A549 (cell line): ENCODE measurements at regions not wholly inside any gene's neighbourhood (a gene's known extent, or its start where the extent isn't known, plus 50 kb on each side); places are given as distances from the start of the nearest gene placed in this dataset.
A peak's percentile ranks its signal among the peaks of the same experiment; 100 is the strongest.

ENCODE experiments used
- ATAC-seq, 2 experiments: fragments of 200-7000 bp in 1 of 2; fragments of >200 bp in 1 of 2; cut with Nextera tagmentation in 1 of 2; cut with Tn5 transposase in 1 of 2; 3 replicates each; pipeline versions ENCODE4 v1.8.0 to v1.9.1; 2018 to 2020; ENCODE audit warnings: mild to moderate bottlenecking in 1 of 2, moderate library complexity in 1 of 2
- CTCF ChIA-PET: fragments of 300-600 bp; sonication (Branson Sonifier 250); formaldehyde crosslinking; extraction: SDS; loops from one replicate; lab custom pipeline; 2021; ENCODE audit warnings: antibody characterized with exemption, inconsistent platforms; lab: Yijun Ruan, JAX
- POLR2A ChIA-PET: fragments of 350-600 bp; formaldehyde crosslinking; extraction: SDS; loops from one replicate; lab custom pipeline; 2021; ENCODE audit warnings: antibody characterized with exemption, inconsistent platforms; lab: Yijun Ruan, JAX
- DNase-seq, 2 experiments: peaks; one replicate each; pipeline versions ENCODE4 v3.0.0 to v3.0.0-alpha.2; 2011 to 2016; ENCODE audit warnings: low read depth in 1 of 2, low spot score in 1 of 2
- FAIRE-seq: peaks from 2 replicates; lab custom pipeline; 2011; peaks lifted over from hg19 to GRCh38; lab: Jason Lieb, UNC
- H3K27ac ChIP-seq, 2 experiments: fragments of >200 bp; sonication (Bioruptor Twin); formaldehyde crosslinking; 3 replicates each; pipeline ENCODE4 v1.5.1; 2016 to 2017
- H3K4me1 ChIP-seq: fragments of >200 bp; sonication (Bioruptor Twin); formaldehyde crosslinking; 3 replicates; pipeline ENCODE4 v1.6.1; 2016
- H3K4me2 ChIP-seq: fragments of >200 bp; sonication (Bioruptor Twin); formaldehyde crosslinking; 3 replicates; pipeline ENCODE4 v1.6.1; 2016
- H3K4me3 ChIP-seq: fragments of >200 bp; sonication (Bioruptor Twin); formaldehyde crosslinking; 3 replicates; pipeline ENCODE4 v1.5.1; 2016
- H3K9me3 ChIP-seq: fragments of >200 bp; sonication (Bioruptor Twin); formaldehyde crosslinking; 3 replicates; pipeline ENCODE4 v1.6.1; 2016
- BHLHE40 ChIP-seq: IDR thresholded peaks from 2 replicates; pipeline ENCODE4 v1.6.1; 2012; ENCODE audit warnings: low read depth, low read length, inconsistent platforms
- CHD4 ChIP-seq: fragments of 200-600 bp; sonication (generic); IDR thresholded peaks from 2 replicates; pipeline ENCODE4 v1.6.1; 2016; ENCODE audit warnings: antibody characterized with exemption, mild to moderate bottlenecking, borderline replicate concordance
- EHMT2 ChIP-seq: fragments of 200-600 bp; sonication (generic); IDR thresholded peaks from 2 replicates; pipeline ENCODE4 v1.6.1; 2016; ENCODE audit warnings: antibody characterized with exemption, low read depth, mild to moderate bottlenecking, moderate library complexity
- EP300 ChIP-seq, 2 experiments: fragments of >200 bp; sonication (Bioruptor Twin); formaldehyde crosslinking; IDR thresholded peaks; 2 replicates in 1 of 2; 3 replicates in 1 of 2; pipeline ENCODE4 v1.6.1; 2016 to 2017
- FOXS1 ChIP-seq: fragments of 250-450 bp; sonication (Bioruptor Pico); IDR thresholded peaks from 2 replicates; pipeline ENCODE4 v1.5.0; 2020; ENCODE audit warnings: mild to moderate bottlenecking, moderate library complexity
- HDAC2 ChIP-seq: fragments of 200-600 bp; sonication (generic); IDR thresholded peaks from 2 replicates; pipeline ENCODE4 v1.6.1; 2016
- HOXA7 ChIP-seq: fragments of 250-450 bp; sonication (Bioruptor Pico); IDR thresholded peaks from 2 replicates; pipeline ENCODE4 v1.5.0; 2020; ENCODE audit warnings: mild to moderate bottlenecking, moderate library complexity
- HOXB5 ChIP-seq: fragments of 250-450 bp; sonication (Bioruptor Pico); IDR thresholded peaks from 2 replicates; pipeline ENCODE4 v1.5.0; 2020; ENCODE audit warnings: mild to moderate bottlenecking, moderate library complexity
- JUN ChIP-seq, 2 experiments: fragments of >200 bp; sonication (Bioruptor Twin); formaldehyde crosslinking; IDR thresholded peaks; 2 replicates in 1 of 2; 3 replicates in 1 of 2; pipeline ENCODE4 v1.6.1; 2016 to 2017
- KDM1A ChIP-seq: fragments of 200-600 bp; sonication (generic); IDR thresholded peaks from 2 replicates; pipeline ENCODE4 v1.6.1; 2016; ENCODE audit warnings: low read depth, mild to moderate bottlenecking
- MAFK ChIP-seq: fragments of 450-650 bp; IDR thresholded peaks from 2 replicates; pipeline ENCODE4 v1.6.1; 2014; ENCODE audit not compliant: partially characterized antibody
- MAZ ChIP-seq: fragments of 150-350 bp; IDR thresholded peaks from 2 replicates; pipeline ENCODE4 v1.6.1; 2014; ENCODE audit warnings: antibody characterized with exemption, low read depth, low read length, borderline replicate concordance
- MYC ChIP-seq: IDR thresholded peaks from 2 replicates; pipeline ENCODE4 v1.6.1; 2012; ENCODE audit warnings: mild to moderate bottlenecking, inconsistent platforms, low read length, improper control_type of control experiment, borderline replicate concordance
- NPAS2 ChIP-seq: fragments of 250-450 bp; sonication (Bioruptor Pico); IDR thresholded peaks from 2 replicates; pipeline ENCODE4 v1.8.0; 2022; ENCODE audit warnings: mild to moderate bottlenecking, moderate library complexity, borderline replicate concordance
- POLR2AphosphoS2 ChIP-seq: conservative IDR thresholded peaks from 2 replicates; pipeline ENCODE4 v1.6.1; 2012; ENCODE audit warnings: low read length, improper control_type of control experiment, inconsistent platforms
- RARB ChIP-seq: fragments of 250-450 bp; sonication (Bioruptor Pico); IDR thresholded peaks from 2 replicates; pipeline ENCODE4 v1.8.0; 2021; ENCODE audit warnings: mild to moderate bottlenecking, moderate library complexity
- RCOR1 ChIP-seq: fragments of 150-350 bp; IDR thresholded peaks from 2 replicates; pipeline ENCODE4 v1.6.1; 2014; ENCODE audit warnings: antibody characterized with exemption, low read length, low read depth
- RFX5 ChIP-seq: fragments of 450-650 bp; IDR thresholded peaks from 2 replicates; pipeline ENCODE4 v1.7.1; 2014; ENCODE audit warnings: antibody characterized with exemption, mild to moderate bottlenecking, moderate library complexity
- RNF2 ChIP-seq: fragments of 200-600 bp; sonication (generic); IDR thresholded peaks from 2 replicates; pipeline ENCODE4 v1.6.1; 2016; ENCODE audit warnings: low read depth, mild to moderate bottlenecking, antibody characterized with exemption, moderate library complexity, borderline replicate concordance
- SMC3 ChIP-seq: fragments of >200 bp; sonication (Bioruptor Twin); formaldehyde crosslinking; IDR thresholded peaks from 3 replicates; pipeline ENCODE4 v1.6.1; 2018; ENCODE audit warnings: inconsistent platforms
- SREBF2 ChIP-seq: fragments of 450-650 bp; IDR thresholded peaks from 2 replicates; pipeline ENCODE4 v1.6.1; 2014; ENCODE audit warnings: mild to moderate bottlenecking, moderate library complexity
- TFCP2L1 ChIP-seq: fragments of 250-450 bp; sonication (Bioruptor Pico); IDR thresholded peaks from 2 replicates; pipeline ENCODE4 v1.5.0; 2021; ENCODE audit warnings: mild to moderate bottlenecking
- TP53 ChIP-seq: fragments of 250-450 bp; sonication (Bioruptor Pico); IDR thresholded peaks from 2 replicates; pipeline ENCODE4 v1.5.0; 2021; ENCODE audit warnings: mild to moderate bottlenecking, moderate library complexity
- ZFP36 ChIP-seq: fragments of 450-650 bp; IDR thresholded peaks from 2 replicates; pipeline ENCODE4 v1.6.1; 2014; ENCODE audit warnings: borderline replicate concordance; ENCODE audit not compliant: partially characterized antibody
- WGBS: methylation state at CpG from one replicate; pipeline ENCODE4 v1.1.6; 2017; ENCODE audit errors: missing lambda C conversion rate; 5-methylcytosine and 5-hydroxymethylcytosine counted together
- TF ChIP-seq, protein P1 (sequence below): fragments of >200 bp; sonication (Bioruptor Twin); formaldehyde crosslinking; IDR thresholded peaks from 2 replicates; pipeline ENCODE4 v1.6.1; 2016
- TF ChIP-seq, protein P2 (sequence below): fragments of 450-650 bp; IDR thresholded peaks from 2 replicates; pipeline ENCODE4 v1.6.1; 2014; ENCODE audit warnings: antibody characterized with exemption
- TF ChIP-seq, protein P3 (sequence below): fragments of 150-350 bp; IDR thresholded peaks from 2 replicates; pipeline ENCODE4 v1.6.1; 2014; ENCODE audit warnings: low read depth, mild to moderate bottlenecking, low read length
- TF ChIP-seq, protein P4 (sequence below): fragments of 200-600 bp; sonication (generic); IDR thresholded peaks from 2 replicates; pipeline ENCODE4 v1.6.1; 2016; ENCODE audit warnings: antibody characterized with exemption, mild to moderate bottlenecking, moderate library complexity

DNA sequence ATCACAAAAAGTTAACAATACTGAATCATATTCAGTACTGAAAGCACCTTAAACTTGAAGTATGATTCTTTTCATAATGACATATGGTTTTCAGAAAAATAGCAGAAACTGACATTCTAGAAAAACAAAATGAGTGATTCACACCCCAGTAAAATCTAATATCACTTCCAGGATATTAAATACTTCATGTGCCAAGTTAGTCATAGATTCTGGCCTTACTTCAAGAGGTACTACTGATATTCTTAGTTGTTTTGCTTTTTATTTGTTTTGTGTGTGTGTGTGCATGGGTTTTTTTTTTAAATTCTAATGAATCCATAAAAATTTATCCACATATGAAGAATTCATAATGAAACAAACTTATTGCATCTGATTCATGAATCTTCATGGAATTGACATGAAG, 207.9 kb upstream of the UFM1 start:
- ATAC-seq = no peak
- FAIRE-seq = no peak
- no peak for DNase-seq
- ChIA-PET CTCF (no interaction called here), POLR2A (no interaction called here)
- H3K4me2 ChIP-seq = no peak overlapping the region
- H3K4me3 ChIP-seq = no peak overlapping the region
- no peaks in the 10 kb centered on the region for H3K9me3 ChIP-seq
- TF ChIP-seq NPAS2 (no peak), SREBF2 (no peak), ZFP36 (no peak), KDM1A (no peak), MAZ (no peak), EP300 (IDR thresholded peaks at IDR 0.05) (no peak), TP53 (CRISPR knock-in tag) (no peak), HOXB5 (no peak)
- TF ChIP-seq, protein P1, sequence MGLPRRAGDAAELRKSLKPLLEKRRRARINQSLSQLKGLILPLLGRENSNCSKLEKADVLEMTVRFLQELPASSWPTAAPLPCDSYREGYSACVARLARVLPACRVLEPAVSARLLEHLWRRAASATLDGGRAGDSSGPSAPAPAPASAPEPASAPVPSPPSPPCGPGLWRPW = no peak
- TF ChIP-seq, all 56 proteins: peak for 0
- H3K27ac ChIP-seq = no peak overlapping the region
- H3K4me1 ChIP-seq = no peaks in the 10 kb centered on the region

DNA sequence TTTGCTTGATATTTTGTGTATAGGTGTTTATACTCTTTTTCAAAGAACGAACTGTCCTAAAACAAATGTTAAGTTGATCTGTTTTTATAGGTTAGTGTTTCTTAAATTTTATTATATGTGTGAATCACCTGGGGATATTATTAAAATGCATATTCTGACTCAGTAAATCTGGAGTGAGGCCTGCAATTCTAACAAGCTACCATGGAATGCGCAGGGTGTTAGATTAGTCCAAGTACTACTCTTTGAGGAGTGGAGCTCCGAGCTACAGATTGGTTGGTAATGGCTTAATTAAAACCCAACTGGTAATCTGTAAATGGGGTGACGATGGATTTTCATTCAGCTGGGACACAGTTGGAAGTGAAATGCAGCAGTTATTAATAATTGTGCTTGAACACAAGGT, 214.1 kb upstream of the UFM1 start:
- CTCF ChIA-PET = no interaction called here
- no peak for ATAC-seq
- whole genome bisulfite sequencing = 22% methylated on average over 4 of the region's 4 CpGs
- no peak for DNase-seq
- no peaks in the 10 kb centered on the region for H3K4me1 ChIP-seq
- H3K4me3 ChIP-seq = no peak overlapping the region
- POLR2A ChIA-PET = no interaction called here
- no peak overlapping the region for H3K4me2 ChIP-seq
- no peak for TF ChIP-seq RFX5
- no peak for TF ChIP-seq TFCP2L1 (CRISPR knock-in tag)
- no peak for TF ChIP-seq FOXS1 (CRISPR knock-in tag)
- no peak for TF ChIP-seq RARB (CRISPR knock-in tag)
- TF ChIP-seq JUN (IDR thresholded peaks at IDR 0.05) = no peak
- TF ChIP-seq, protein P2, sequence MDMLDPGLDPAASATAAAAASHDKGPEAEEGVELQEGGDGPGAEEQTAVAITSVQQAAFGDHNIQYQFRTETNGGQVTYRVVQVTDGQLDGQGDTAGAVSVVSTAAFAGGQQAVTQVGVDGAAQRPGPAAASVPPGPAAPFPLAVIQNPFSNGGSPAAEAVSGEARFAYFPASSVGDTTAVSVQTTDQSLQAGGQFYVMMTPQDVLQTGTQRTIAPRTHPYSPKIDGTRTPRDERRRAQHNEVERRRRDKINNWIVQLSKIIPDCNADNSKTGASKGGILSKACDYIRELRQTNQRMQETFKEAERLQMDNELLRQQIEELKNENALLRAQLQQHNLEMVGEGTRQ = no peak
- TF ChIP-seq HOXB5 = no peak
- no peak for TF ChIP-seq RNF2
- no peak for TF ChIP-seq SMC3
- no peak for FAIRE-seq
- H3K9me3 ChIP-seq = no peaks in the 10 kb centered on the region
- H3K27ac ChIP-seq = no peak overlapping the region

DNA sequence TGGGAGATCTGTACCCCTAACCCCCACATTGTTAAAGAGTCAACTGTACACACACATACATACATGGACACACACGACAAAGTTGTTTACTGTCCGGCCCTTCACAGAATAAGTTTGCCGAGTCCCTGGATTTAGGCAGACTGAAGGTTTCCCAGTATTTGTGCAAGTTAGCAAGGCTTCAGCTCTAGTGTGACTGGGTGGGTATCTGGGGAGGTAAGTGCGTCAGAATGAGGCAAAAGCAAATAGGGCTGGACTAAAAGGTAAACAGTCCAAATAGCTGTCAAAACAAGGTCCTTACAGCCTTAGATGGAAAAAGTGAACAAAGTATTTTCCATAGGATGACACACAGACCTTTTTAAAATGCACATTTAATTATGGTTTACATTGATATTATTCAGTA, 228.4 kb upstream of the UFM1 start:
- no peak for ATAC-seq
- peak in 1 of 2 experiments; percentile 13 for DNase-seq
- 8% methylated on average over 2 of the region's 4 CpGs for WGBS
- no peak for FAIRE-seq
- no peaks in the 10 kb centered on the region for H3K9me3 ChIP-seq
- H3K4me2 ChIP-seq = no peak overlapping the region
- no peak overlapping the region for H3K27ac ChIP-seq
- POLR2A ChIA-PET = no interaction called here
- CTCF ChIA-PET = no interaction called here
- TF ChIP-seq EP300 (IDR thresholded peaks at IDR 0.05) (no peak), EHMT2 (no peak), HDAC2 (no peak), POLR2AphosphoS2 (no peak), BHLHE40 (no peak), CHD4 (no peak), MYC (no peak), HOXA7 (no peak), SREBF2 (no peak), MAFK (no peak), RCOR1 (no peak), MAZ (no peak), RARB (CRISPR knock-in tag) (no peak)
- TF ChIP-seq, protein P3, sequence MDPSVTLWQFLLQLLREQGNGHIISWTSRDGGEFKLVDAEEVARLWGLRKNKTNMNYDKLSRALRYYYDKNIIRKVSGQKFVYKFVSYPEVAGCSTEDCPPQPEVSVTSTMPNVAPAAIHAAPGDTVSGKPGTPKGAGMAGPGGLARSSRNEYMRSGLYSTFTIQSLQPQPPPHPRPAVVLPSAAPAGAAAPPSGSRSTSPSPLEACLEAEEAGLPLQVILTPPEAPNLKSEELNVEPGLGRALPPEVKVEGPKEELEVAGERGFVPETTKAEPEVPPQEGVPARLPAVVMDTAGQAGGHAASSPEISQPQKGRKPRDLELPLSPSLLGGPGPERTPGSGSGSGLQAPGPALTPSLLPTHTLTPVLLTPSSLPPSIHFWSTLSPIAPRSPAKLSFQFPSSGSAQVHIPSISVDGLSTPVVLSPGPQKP = no peak
- TF ChIP-seq, protein P4, sequence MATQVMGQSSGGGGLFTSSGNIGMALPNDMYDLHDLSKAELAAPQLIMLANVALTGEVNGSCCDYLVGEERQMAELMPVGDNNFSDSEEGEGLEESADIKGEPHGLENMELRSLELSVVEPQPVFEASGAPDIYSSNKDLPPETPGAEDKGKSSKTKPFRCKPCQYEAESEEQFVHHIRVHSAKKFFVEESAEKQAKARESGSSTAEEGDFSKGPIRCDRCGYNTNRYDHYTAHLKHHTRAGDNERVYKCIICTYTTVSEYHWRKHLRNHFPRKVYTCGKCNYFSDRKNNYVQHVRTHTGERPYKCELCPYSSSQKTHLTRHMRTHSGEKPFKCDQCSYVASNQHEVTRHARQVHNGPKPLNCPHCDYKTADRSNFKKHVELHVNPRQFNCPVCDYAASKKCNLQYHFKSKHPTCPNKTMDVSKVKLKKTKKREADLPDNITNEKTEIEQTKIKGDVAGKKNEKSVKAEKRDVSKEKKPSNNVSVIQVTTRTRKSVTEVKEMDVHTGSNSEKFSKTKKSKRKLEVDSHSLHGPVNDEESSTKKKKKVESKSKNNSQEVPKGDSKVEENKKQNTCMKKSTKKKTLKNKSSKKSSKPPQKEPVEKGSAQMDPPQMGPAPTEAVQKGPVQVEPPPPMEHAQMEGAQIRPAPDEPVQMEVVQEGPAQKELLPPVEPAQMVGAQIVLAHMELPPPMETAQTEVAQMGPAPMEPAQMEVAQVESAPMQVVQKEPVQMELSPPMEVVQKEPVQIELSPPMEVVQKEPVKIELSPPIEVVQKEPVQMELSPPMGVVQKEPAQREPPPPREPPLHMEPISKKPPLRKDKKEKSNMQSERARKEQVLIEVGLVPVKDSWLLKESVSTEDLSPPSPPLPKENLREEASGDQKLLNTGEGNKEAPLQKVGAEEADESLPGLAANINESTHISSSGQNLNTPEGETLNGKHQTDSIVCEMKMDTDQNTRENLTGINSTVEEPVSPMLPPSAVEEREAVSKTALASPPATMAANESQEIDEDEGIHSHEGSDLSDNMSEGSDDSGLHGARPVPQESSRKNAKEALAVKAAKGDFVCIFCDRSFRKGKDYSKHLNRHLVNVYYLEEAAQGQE = no peak
- H3K4me1 ChIP-seq = no peaks in the 10 kb centered on the region
- H3K4me3 ChIP-seq = no peak overlapping the region
